Uterus (tissue), 2 donors: ENCODE measurements at regions not wholly inside any gene's neighbourhood (a gene's known extent, or its start where the extent isn't known, plus 50 kb on each side); places are given as distances from the start of the nearest gene placed in this dataset.

ENCODE experiments used
- POLR2A ChIP-seq, 2 donors: fragments of 450-650 bp; IDR thresholded peaks; one replicate each; pipeline ENCODE4 v1.6.1; 2016; ENCODE audit warnings: antibody characterized with exemption in 2 of 2, mild to moderate bottlenecking in 1 of 2, moderate library complexity in 1 of 2
- TF ChIP-seq, protein P1 (sequence below), 4 experiments: fragments of 200-600 bp in 2 of 4; fragments of 450-650 bp in 2 of 4; sonication (generic) in 2 of 4; IDR thresholded peaks; one replicate each; pipeline ENCODE4 v1.5.1; 2016 to 2019; ENCODE audit warnings: antibody characterized with exemption in 4 of 4, mild to moderate bottlenecking in 2 of 4, moderate library complexity in 1 of 4

DNA sequence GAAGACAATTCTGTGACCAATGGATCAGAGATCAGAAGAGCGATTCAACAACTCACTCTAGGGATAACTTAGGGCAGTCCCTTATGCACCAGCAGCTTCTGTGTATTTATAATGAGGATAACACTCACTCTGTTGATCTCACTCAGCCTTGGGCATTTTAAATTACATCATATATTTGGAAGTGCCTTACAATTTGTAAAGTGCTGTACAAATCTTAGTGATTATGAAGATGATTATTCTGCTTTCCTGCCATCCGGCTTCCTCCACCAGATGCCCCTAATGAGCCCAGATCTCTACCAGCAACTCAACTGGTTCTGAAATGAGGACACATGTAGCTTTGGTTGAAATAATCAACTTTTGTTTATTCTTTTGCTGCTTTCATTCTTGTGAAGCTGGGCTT, 105.3 kb downstream of the PCSK1 start:
- TF ChIP-seq, protein P1, sequence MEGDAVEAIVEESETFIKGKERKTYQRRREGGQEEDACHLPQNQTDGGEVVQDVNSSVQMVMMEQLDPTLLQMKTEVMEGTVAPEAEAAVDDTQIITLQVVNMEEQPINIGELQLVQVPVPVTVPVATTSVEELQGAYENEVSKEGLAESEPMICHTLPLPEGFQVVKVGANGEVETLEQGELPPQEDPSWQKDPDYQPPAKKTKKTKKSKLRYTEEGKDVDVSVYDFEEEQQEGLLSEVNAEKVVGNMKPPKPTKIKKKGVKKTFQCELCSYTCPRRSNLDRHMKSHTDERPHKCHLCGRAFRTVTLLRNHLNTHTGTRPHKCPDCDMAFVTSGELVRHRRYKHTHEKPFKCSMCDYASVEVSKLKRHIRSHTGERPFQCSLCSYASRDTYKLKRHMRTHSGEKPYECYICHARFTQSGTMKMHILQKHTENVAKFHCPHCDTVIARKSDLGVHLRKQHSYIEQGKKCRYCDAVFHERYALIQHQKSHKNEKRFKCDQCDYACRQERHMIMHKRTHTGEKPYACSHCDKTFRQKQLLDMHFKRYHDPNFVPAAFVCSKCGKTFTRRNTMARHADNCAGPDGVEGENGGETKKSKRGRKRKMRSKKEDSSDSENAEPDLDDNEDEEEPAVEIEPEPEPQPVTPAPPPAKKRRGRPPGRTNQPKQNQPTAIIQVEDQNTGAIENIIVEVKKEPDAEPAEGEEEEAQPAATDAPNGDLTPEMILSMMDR (IDR thresholded peaks at IDR 0.05), result no peak
- TF ChIP-seq POLR2A (IDR thresholded peaks at IDR 0.05), result no peak
